K562 (cell line): ENCODE measurements at regions not wholly inside any gene's neighbourhood (a gene's known extent, or its start where the extent isn't known, plus 50 kb on each side); places are given as distances from the start of the nearest gene placed in this dataset.

Experiments
- HMGN3 ChIP-seq: IDR thresholded peaks from 2 replicates; pipeline ENCODE4 v1.6.1; 2011; ENCODE audit warnings: borderline replicate concordance, low read depth, mild to moderate bottlenecking, mixed read lengths, low read length; ENCODE audit not compliant: insufficient read length; ENCODE audit errors: extremely low read depth
- MGA ChIP-seq: fragments of 450-650 bp; IDR thresholded peaks from 2 replicates; pipeline ENCODE4 v1.6.1; 2016; ENCODE audit warnings: mild to moderate bottlenecking, moderate library complexity
- REST ChIP-seq, 2 experiments: fragments of 450-650 bp; formaldehyde crosslinking in 1 of 2; IDR thresholded peaks; 2 replicates each; pipeline versions ENCODE4 v1.4.0 to v1.6.1; 2014 to 2020; ENCODE audit warnings: mild to moderate bottlenecking in 2 of 2, borderline replicate concordance in 1 of 2, low read depth in 1 of 2
- ZNF695 ChIP-seq: fragments of 450-650 bp; formaldehyde crosslinking; IDR thresholded peaks from 2 replicates; pipeline ENCODE4 v1.4.0; 2020; ENCODE audit warnings: mild to moderate bottlenecking, moderate library complexity

GRCh38 chr6:105992315-105992961 lies 93.7 kb upstream of the PRDM1 start (continued):
- TF ChIP-seq MGA: peak; percentile 97
- peak; percentile 49 for TF ChIP-seq HMGN3
- TF ChIP-seq REST (IDR thresholded peaks at IDR 0.05; ENCODE audit: borderline replicate concordance): peak; percentile 84
- no peak for TF ChIP-seq REST (CRISPR knock-in tag; IDR thresholded peaks at IDR 0.05; ENCODE audit: low read depth)
- TF ChIP-seq ZNF695 (CRISPR knock-in tag): no peak
